Uterus (tissue), 2 donors: ENCODE measurements at regions not wholly inside any gene's neighbourhood (a gene's known extent, or its start where the extent isn't known, plus 50 kb on each side); places are given as distances from the start of the nearest gene placed in this dataset.

Experiments used
- POLR2A ChIP-seq, 2 donors: fragments of 450-650 bp; IDR thresholded peaks; one replicate each; pipeline ENCODE4 v1.6.1; 2016; ENCODE audit warnings: antibody characterized with exemption in 2 of 2, mild to moderate bottlenecking in 1 of 2, moderate library complexity in 1 of 2
- TF ChIP-seq, protein P1 (sequence below), 4 experiments: fragments of 200-600 bp in 2 of 4; fragments of 450-650 bp in 2 of 4; sonication (generic) in 2 of 4; IDR thresholded peaks; one replicate each; pipeline ENCODE4 v1.5.1; 2016 to 2019; ENCODE audit warnings: antibody characterized with exemption in 4 of 4, mild to moderate bottlenecking in 2 of 4, moderate library complexity in 1 of 4

DNA sequence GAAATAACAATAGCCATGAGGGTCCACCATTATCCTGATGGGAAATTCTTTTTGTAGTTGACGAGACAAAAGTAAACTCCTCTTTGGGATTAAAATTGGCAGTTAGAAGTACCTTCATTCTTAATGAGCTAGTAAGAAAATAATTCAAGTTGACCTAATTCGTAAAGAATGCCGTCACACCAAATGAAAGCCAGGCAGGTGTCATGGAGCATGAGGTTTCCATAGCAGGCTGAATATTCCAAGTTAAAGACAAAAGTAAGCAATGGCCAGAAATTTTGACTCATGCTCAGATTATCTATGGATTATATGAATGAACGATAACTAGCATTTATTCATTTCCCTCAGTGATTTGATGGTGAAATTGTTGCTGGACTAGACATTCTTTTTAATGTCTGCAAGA, 192.2 kb upstream of the FAT1 start:
- no peak for TF ChIP-seq POLR2A (IDR thresholded peaks at IDR 0.05)
- TF ChIP-seq, protein P1, sequence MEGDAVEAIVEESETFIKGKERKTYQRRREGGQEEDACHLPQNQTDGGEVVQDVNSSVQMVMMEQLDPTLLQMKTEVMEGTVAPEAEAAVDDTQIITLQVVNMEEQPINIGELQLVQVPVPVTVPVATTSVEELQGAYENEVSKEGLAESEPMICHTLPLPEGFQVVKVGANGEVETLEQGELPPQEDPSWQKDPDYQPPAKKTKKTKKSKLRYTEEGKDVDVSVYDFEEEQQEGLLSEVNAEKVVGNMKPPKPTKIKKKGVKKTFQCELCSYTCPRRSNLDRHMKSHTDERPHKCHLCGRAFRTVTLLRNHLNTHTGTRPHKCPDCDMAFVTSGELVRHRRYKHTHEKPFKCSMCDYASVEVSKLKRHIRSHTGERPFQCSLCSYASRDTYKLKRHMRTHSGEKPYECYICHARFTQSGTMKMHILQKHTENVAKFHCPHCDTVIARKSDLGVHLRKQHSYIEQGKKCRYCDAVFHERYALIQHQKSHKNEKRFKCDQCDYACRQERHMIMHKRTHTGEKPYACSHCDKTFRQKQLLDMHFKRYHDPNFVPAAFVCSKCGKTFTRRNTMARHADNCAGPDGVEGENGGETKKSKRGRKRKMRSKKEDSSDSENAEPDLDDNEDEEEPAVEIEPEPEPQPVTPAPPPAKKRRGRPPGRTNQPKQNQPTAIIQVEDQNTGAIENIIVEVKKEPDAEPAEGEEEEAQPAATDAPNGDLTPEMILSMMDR (IDR thresholded peaks at IDR 0.05): no peak
